HEK293 (cell line): ENCODE measurements at regions not wholly inside any gene's neighbourhood (a gene's known extent, or its start where the extent isn't known, plus 50 kb on each side); places are given as distances from the start of the nearest gene placed in this dataset.

Source experiments
- YY2 ChIP-seq: fragments of 450-650 bp; formaldehyde crosslinking; IDR thresholded peaks from 2 replicates; pipeline ENCODE4 v1.5.1; 2016; ENCODE audit warnings: missing biosample characterization, missing genetic modification characterization
- ZNF202 ChIP-seq: fragments of 450-650 bp; formaldehyde crosslinking; IDR thresholded peaks from 2 replicates; pipeline ENCODE4 v1.5.1; 2016; ENCODE audit warnings: missing biosample characterization, missing genetic modification characterization, borderline replicate concordance
- ZNF211 ChIP-seq: fragments of 450-650 bp; formaldehyde crosslinking; IDR thresholded peaks from 2 replicates; pipeline ENCODE4 v1.5.1; 2016; ENCODE audit warnings: low read depth, missing biosample characterization, missing genetic modification characterization
- ZNF324 ChIP-seq: fragments of 450-650 bp; formaldehyde crosslinking; IDR thresholded peaks from 2 replicates; pipeline ENCODE4 v1.5.1; 2016; ENCODE audit warnings: missing biosample characterization, missing genetic modification characterization
- ZNF335 ChIP-seq: fragments of 450-650 bp; formaldehyde crosslinking; conservative IDR thresholded peaks from 2 replicates; pipeline ENCODE4 v1.5.1; 2016; ENCODE audit warnings: missing biosample characterization, missing genetic modification characterization
- ZNF350 ChIP-seq: fragments of 450-650 bp; formaldehyde crosslinking; IDR thresholded peaks from 2 replicates; pipeline ENCODE4 v1.5.0; 2017; ENCODE audit warnings: missing biosample characterization, mild to moderate bottlenecking, missing genetic modification characterization
- ZNF610 ChIP-seq: fragments of 450-650 bp; formaldehyde crosslinking; IDR thresholded peaks from 2 replicates; pipeline ENCODE4 v1.5.1; 2016; ENCODE audit warnings: missing biosample characterization, missing genetic modification characterization, borderline replicate concordance
- ZNF623 ChIP-seq: fragments of 450-650 bp; formaldehyde crosslinking; IDR thresholded peaks from 2 replicates; pipeline ENCODE4 v1.5.1; 2016; ENCODE audit warnings: missing biosample characterization, missing genetic modification characterization
- TF ChIP-seq, protein P1 (sequence below): fragments of 450-650 bp; formaldehyde crosslinking; IDR thresholded peaks from 2 replicates; pipeline ENCODE4 v1.5.1; 2016; ENCODE audit warnings: missing biosample characterization, missing genetic modification characterization
- TF ChIP-seq, protein P2 (sequence below): fragments of 450-650 bp; formaldehyde crosslinking; IDR thresholded peaks from 2 replicates; pipeline ENCODE4 v1.5.1; 2016; ENCODE audit warnings: missing biosample characterization, missing genetic modification characterization
- TF ChIP-seq, protein P3 (sequence below): fragments of 450-650 bp; IDR thresholded peaks from 2 replicates; pipeline ENCODE4 v1.5.1; 2018; ENCODE audit warnings: missing biosample characterization, missing genetic modification characterization
- TF ChIP-seq, protein P4 (sequence below): fragments of 450-650 bp; formaldehyde crosslinking; IDR thresholded peaks from 2 replicates; pipeline ENCODE4 v1.5.1; 2016; ENCODE audit warnings: missing biosample characterization, missing genetic modification characterization
- TF ChIP-seq, protein P5 (sequence below): fragments of 450-650 bp; formaldehyde crosslinking; IDR thresholded peaks from 2 replicates; pipeline ENCODE4 v1.5.1; 2017; ENCODE audit warnings: missing biosample characterization, mild to moderate bottlenecking, missing genetic modification characterization, moderate library complexity
- TF ChIP-seq, protein P6 (sequence below): fragments of 450-650 bp; formaldehyde crosslinking; conservative IDR thresholded peaks from 2 replicates; pipeline ENCODE4 v1.5.1; 2016; ENCODE audit warnings: low read depth, missing biosample characterization, missing genetic modification characterization

DNA sequence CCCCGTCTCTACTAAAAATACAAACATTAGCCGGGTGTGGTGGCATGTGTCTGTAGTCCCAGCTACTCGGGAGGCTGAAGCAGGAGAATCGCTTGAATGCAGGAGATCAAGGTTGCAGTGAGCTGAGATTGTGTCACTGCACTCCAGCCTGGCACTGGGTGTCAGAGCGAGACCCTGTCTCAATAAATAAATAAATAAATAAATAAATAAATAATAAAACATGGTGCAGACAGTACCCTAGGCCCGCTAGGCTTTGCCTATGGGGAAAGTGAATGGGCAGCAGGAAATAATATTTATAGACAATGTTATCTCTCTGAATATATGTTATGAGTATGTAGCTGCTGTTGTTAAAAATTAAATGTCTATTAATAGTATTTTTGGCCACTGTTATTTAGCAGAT, 130.4 kb downstream of the LARP7 start:
- no peak for TF ChIP-seq YY2
- no peak for TF ChIP-seq ZNF610 (tag by site-specific recombination)
- TF ChIP-seq, protein P1, sequence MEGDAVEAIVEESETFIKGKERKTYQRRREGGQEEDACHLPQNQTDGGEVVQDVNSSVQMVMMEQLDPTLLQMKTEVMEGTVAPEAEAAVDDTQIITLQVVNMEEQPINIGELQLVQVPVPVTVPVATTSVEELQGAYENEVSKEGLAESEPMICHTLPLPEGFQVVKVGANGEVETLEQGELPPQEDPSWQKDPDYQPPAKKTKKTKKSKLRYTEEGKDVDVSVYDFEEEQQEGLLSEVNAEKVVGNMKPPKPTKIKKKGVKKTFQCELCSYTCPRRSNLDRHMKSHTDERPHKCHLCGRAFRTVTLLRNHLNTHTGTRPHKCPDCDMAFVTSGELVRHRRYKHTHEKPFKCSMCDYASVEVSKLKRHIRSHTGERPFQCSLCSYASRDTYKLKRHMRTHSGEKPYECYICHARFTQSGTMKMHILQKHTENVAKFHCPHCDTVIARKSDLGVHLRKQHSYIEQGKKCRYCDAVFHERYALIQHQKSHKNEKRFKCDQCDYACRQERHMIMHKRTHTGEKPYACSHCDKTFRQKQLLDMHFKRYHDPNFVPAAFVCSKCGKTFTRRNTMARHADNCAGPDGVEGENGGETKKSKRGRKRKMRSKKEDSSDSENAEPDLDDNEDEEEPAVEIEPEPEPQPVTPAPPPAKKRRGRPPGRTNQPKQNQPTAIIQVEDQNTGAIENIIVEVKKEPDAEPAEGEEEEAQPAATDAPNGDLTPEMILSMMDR (tag by site-specific recombination), result no peak
- TF ChIP-seq, protein P2, sequence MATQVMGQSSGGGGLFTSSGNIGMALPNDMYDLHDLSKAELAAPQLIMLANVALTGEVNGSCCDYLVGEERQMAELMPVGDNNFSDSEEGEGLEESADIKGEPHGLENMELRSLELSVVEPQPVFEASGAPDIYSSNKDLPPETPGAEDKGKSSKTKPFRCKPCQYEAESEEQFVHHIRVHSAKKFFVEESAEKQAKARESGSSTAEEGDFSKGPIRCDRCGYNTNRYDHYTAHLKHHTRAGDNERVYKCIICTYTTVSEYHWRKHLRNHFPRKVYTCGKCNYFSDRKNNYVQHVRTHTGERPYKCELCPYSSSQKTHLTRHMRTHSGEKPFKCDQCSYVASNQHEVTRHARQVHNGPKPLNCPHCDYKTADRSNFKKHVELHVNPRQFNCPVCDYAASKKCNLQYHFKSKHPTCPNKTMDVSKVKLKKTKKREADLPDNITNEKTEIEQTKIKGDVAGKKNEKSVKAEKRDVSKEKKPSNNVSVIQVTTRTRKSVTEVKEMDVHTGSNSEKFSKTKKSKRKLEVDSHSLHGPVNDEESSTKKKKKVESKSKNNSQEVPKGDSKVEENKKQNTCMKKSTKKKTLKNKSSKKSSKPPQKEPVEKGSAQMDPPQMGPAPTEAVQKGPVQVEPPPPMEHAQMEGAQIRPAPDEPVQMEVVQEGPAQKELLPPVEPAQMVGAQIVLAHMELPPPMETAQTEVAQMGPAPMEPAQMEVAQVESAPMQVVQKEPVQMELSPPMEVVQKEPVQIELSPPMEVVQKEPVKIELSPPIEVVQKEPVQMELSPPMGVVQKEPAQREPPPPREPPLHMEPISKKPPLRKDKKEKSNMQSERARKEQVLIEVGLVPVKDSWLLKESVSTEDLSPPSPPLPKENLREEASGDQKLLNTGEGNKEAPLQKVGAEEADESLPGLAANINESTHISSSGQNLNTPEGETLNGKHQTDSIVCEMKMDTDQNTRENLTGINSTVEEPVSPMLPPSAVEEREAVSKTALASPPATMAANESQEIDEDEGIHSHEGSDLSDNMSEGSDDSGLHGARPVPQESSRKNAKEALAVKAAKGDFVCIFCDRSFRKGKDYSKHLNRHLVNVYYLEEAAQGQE, result no peak
- TF ChIP-seq, protein P3, sequence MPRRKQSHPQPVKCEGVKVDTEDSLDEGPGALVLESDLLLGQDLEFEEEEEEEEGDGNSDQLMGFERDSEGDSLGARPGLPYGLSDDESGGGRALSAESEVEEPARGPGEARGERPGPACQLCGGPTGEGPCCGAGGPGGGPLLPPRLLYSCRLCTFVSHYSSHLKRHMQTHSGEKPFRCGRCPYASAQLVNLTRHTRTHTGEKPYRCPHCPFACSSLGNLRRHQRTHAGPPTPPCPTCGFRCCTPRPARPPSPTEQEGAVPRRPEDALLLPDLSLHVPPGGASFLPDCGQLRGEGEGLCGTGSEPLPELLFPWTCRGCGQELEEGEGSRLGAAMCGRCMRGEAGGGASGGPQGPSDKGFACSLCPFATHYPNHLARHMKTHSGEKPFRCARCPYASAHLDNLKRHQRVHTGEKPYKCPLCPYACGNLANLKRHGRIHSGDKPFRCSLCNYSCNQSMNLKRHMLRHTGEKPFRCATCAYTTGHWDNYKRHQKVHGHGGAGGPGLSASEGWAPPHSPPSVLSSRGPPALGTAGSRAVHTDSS (tag by site-specific recombination), result no peak
- TF ChIP-seq, protein P4, sequence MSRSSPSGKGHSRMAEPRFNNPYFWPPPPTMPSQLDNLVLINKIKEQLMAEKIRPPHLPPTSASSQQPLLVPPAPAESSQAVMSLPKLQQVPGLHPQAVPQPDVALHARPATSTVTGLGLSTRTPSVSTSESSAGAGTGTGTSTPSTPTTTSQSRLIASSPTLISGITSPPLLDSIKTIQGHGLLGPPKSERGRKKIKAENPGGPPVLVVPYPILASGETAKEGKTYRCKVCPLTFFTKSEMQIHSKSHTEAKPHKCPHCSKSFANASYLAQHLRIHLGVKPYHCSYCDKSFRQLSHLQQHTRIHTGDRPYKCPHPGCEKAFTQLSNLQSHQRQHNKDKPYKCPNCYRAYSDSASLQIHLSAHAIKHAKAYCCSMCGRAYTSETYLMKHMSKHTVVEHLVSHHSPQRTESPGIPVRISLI (tag by site-specific recombination), result no peak
- 0 out of 2 replicates have a peak, but pooled peaks have one; percentile 23 for TF ChIP-seq ZNF623 (tag by site-specific recombination)
- TF ChIP-seq, protein P5, sequence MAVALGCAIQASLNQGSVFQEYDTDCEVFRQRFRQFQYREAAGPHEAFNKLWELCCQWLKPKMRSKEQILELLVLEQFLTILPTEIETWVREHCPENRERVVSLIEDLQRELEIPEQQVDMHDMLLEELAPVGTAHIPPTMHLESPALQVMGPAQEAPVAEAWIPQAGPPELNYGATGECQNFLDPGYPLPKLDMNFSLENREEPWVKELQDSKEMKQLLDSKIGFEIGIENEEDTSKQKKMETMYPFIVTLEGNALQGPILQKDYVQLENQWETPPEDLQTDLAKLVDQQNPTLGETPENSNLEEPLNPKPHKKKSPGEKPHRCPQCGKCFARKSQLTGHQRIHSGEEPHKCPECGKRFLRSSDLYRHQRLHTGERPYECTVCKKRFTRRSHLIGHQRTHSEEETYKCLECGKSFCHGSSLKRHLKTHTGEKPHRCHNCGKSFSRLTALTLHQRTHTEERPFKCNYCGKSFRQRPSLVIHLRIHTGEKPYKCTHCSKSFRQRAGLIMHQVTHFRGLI (tag by site-specific recombination), result no peak
- TF ChIP-seq ZNF335 (tag by site-specific recombination), result no peak
- TF ChIP-seq ZNF211 (tag by site-specific recombination), result no peak
- TF ChIP-seq ZNF324, result no peak
- no peak for TF ChIP-seq ZNF202
- TF ChIP-seq, protein P6, sequence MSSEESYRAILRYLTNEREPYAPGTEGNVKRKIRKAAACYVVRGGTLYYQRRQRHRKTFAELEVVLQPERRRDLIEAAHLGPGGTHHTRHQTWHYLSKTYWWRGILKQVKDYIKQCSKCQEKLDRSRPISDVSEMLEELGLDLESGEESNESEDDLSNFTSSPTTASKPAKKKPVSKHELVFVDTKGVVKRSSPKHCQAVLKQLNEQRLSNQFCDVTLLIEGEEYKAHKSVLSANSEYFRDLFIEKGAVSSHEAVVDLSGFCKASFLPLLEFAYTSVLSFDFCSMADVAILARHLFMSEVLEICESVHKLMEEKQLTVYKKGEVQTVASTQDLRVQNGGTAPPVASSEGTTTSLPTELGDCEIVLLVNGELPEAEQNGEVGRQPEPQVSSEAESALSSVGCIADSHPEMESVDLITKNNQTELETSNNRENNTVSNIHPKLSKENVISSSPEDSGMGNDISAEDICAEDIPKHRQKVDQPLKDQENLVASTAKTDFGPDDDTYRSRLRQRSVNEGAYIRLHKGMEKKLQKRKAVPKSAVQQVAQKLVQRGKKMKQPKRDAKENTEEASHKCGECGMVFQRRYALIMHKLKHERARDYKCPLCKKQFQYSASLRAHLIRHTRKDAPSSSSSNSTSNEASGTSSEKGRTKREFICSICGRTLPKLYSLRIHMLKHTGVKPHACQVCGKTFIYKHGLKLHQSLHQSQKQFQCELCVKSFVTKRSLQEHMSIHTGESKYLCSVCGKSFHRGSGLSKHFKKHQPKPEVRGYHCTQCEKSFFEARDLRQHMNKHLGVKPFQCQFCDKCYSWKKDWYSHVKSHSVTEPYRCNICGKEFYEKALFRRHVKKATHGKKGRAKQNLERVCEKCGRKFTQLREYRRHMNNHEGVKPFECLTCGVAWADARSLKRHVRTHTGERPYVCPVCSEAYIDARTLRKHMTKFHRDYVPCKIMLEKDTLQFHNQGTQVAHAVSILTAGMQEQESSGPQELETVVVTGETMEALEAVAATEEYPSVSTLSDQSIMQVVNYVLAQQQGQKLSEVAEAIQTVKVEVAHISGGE (tag by site-specific recombination), result no peak; the same call in 1 of the 2 replicates
- no peak for TF ChIP-seq ZNF350 (tag by site-specific recombination)
